Activated CD4-positive, alpha-beta memory T cell treated with anti-CD3 and anti-CD28 coated beads, Interleukin-2, amount 10 ng/mL, durations not matched to agents 7 days and 5 days (primary cell): ENCODE measurements at regions not wholly inside any gene's neighbourhood (a gene's known extent, or its start where the extent isn't known, plus 50 kb on each side); places are given as distances from the start of the nearest gene placed in this dataset.
"Not testable (repeated sequence)": the region's sequence is repeated elsewhere in the genome, so short reads cannot be mapped to it uniquely, and the experiment has no call there.

Source experiments
- CTCF ChIA-PET: fragments of 350-600 bp; sonication (Branson Sonifier 250); formaldehyde crosslinking; loops from one replicate; lab custom pipeline; 2021; ENCODE audit warnings: antibody characterized with exemption, inconsistent platforms; lab: Charles Lee
- POLR2A ChIA-PET: fragments of 350-600 bp; sonication (Branson Sonifier 250); formaldehyde crosslinking; loops from one replicate; lab custom pipeline; 2021; ENCODE audit warnings: antibody characterized with exemption; lab: Charles Lee
- DNase-seq: peaks from one replicate; pipeline ENCODE4 v3.0.0-alpha.2; 2020
- H3K27ac Mint-ChIP-seq: one replicate; pipeline ENCODE4 v1.8.0; 2021; ENCODE audit warnings: mild to moderate bottlenecking, mixed read lengths
- H3K27me3 Mint-ChIP-seq: one replicate; pipeline ENCODE4 v1.8.0; 2021; ENCODE audit warnings: mixed read lengths
- H3K36me3 Mint-ChIP-seq: one replicate; pipeline ENCODE4 v1.8.0; 2021; ENCODE audit warnings: low read depth, mixed read lengths
- H3K4me1 Mint-ChIP-seq: one replicate; pipeline ENCODE4 v1.8.0; 2021; ENCODE audit warnings: mixed read lengths
- H3K4me3 Mint-ChIP-seq: one replicate; pipeline ENCODE4 v1.8.0; 2021; ENCODE audit warnings: mild to moderate bottlenecking, mixed read lengths
- H3K9me3 Mint-ChIP-seq: one replicate; pipeline ENCODE4 v1.8.0; 2021; ENCODE audit warnings: mixed read lengths

DNA sequence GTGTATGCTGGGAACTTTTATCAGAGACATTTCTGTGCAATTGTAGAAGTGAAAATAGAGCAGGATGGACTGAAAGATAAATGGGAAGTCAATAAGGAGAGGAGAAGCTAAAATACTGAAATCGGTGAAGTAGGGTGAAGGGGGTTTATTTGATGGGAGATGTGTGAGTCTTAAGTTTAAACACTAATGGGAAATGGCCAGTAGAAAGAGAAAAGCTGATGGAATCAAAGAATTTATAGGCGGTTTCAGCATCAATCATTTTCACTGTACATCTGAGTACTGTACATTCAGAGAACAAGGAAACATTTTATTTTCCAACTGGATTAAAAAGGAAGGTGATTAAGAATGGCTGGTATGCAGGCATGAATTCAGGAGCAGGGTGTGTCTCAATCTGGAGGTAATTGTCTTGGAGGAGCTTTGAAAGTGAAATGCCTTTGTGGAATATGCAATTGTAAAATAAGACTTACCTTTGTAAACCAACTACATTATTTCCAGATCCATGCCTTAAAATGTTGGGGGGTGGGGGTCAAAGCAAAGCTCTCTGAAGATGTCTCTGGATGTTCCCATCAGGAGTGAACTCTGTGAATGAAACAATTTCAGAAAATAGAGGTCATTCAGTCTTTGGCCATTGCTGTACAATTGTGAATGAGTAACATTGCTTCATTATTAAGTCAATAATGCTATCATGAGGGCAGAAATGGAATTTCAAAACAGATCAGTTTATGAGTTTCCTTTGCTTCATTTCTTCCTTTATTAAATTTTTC lies 156.4 kb downstream of the SPATA31A6 start:
- H3K27me3 Mint-ChIP-seq, H3K4me1 Mint-ChIP-seq, DNase-seq, H3K27ac Mint-ChIP-seq, H3K9me3 Mint-ChIP-seq, POLR2A ChIA-PET, H3K36me3 Mint-ChIP-seq, CTCF ChIA-PET, H3K4me3 Mint-ChIP-seq: not testable (repeated sequence)

DNA sequence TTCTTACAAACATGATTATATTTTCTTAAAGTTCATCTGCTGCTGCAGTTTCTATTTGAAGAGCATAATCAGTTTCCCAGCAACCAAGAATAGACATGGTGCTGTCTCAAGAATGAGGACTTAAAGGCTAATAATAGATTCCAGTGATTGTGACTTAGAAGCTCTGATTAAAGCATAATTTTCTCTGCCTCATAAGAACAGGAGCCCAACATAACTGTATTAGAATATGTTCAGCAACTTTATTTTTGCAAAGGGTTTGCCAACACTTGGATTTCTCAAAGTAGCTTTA lies 156.9 kb downstream of the SPATA31A6 start:
- CTCF ChIA-PET, DNase-seq, H3K9me3 Mint-ChIP-seq, H3K27ac Mint-ChIP-seq, H3K4me3 Mint-ChIP-seq, POLR2A ChIA-PET, H3K27me3 Mint-ChIP-seq, H3K4me1 Mint-ChIP-seq, H3K36me3 Mint-ChIP-seq: not testable (repeated sequence)

DNA sequence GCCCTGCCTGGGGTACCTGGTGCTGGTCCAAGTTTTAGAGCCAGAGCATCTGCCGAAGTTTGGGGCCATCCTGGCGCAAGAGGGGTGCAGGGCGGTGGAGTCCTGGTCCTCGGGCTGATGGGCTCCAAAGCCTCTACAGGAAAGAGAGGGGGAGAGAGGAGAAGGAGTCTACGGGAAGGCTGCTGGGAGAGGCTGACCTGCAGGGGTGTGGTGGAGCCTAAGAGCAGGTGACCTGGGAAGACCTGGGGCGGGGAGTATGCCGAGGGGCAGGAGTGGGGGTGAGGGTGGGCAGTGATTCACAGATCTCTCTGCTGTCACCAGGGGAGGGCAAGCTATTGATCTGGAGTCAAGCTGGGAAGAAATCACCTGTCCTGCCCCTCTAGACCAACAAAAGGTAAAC lies 158.4 kb downstream of the SPATA31A6 start:
- DNase-seq = not testable (repeated sequence)

DNA sequence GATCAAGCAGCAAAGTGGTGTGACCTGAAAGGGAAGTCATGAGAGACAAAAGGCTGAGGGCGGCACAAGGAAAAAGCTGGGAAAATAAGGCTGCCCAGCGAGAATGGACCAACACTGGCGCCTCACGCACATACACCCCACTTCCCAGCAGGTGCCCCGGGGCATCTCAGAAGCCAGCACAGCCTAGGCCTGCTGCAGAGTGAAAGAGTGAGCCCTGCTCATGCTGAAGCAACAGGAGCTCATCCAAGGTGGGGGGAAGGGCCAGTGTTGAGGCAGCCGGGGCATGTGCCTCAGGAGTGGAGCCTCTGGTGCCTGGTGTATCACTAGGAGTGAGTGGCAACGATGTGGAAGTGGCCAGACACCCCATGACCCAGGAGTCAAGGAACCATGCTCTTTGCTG lies 158.8 kb downstream of the SPATA31A6 start:
- CTCF ChIA-PET, H3K9me3 Mint-ChIP-seq, POLR2A ChIA-PET, H3K27me3 Mint-ChIP-seq, H3K4me3 Mint-ChIP-seq, DNase-seq, H3K27ac Mint-ChIP-seq, H3K4me1 Mint-ChIP-seq, H3K36me3 Mint-ChIP-seq: not testable (repeated sequence)

More for the DNA sequence above, 158.4 kb downstream of the SPATA31A6 start:
- H3K4me3 Mint-ChIP-seq, H3K36me3 Mint-ChIP-seq, H3K9me3 Mint-ChIP-seq, POLR2A ChIA-PET, H3K4me1 Mint-ChIP-seq, CTCF ChIA-PET, H3K27ac Mint-ChIP-seq, H3K27me3 Mint-ChIP-seq: not testable (repeated sequence)

DNA sequence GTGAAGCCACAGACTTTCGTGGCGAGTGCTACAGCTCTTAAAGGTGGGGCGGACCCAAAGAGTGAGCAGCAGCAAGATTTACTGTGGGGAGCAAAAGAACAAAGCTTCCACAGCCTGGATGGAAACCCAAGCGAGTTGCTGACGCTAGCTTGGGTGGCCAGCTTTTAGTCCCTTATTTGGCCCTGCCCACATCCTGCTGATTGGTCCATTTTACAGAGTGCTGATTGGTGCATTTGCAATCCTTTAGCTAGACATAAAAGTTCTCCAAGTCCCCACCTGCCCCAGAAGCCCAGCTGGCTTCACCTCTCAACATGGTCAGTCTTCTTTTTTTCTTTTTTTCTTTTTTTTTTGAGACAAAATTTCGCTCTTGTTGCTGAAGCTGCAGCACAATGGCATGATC lies 161.0 kb downstream of the SPATA31A6 start:
- H3K27me3 Mint-ChIP-seq, CTCF ChIA-PET, H3K27ac Mint-ChIP-seq, H3K4me3 Mint-ChIP-seq, POLR2A ChIA-PET, DNase-seq, H3K9me3 Mint-ChIP-seq, H3K36me3 Mint-ChIP-seq, H3K4me1 Mint-ChIP-seq: not testable (repeated sequence)

DNA sequence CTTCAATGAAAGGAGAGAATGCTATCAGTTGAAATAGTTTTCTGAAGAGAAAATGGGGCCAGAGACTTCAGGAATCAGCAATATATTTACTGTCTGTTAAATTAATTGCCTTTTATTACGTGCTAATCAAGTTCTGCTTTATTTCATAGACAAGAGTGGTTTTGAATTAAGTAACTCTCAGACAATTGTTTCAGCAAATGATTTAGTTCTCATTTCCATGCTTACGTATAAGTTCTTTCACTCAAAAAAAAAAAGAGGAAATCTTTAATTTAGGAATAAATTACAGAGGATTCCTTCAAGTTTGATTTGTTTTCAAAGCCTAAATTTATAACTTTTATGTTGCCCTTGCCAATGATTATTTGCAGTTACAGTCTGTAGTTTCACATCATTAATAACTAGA lies 163.5 kb downstream of the SPATA31A6 start:
- H3K9me3 Mint-ChIP-seq, H3K27ac Mint-ChIP-seq, DNase-seq, H3K27me3 Mint-ChIP-seq, CTCF ChIA-PET, H3K4me1 Mint-ChIP-seq, POLR2A ChIA-PET, H3K36me3 Mint-ChIP-seq, H3K4me3 Mint-ChIP-seq: not testable (repeated sequence)

DNA sequence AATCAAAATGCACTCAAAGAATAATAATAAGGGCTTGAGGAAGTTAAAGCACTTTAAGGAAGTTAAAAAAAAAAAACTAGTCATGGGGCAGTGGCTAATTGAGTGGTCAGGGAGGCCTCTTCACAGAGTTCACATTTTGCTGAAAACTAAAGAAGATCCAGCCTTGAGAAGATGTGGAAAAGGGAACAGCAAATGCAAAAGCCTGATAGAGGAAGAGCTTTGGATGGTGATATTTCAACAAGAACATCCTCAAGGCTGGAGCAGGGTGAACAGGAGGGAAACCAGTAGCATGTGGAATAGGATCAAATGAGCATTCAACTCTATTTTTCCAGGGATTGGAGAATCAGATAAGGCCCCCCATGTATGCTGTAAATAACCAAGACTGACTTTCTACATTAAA lies 165.7 kb downstream of the SPATA31A6 start:
- H3K27me3 Mint-ChIP-seq, H3K27ac Mint-ChIP-seq, H3K9me3 Mint-ChIP-seq, CTCF ChIA-PET, H3K36me3 Mint-ChIP-seq, H3K4me3 Mint-ChIP-seq, POLR2A ChIA-PET, DNase-seq, H3K4me1 Mint-ChIP-seq: not testable (repeated sequence)

DNA sequence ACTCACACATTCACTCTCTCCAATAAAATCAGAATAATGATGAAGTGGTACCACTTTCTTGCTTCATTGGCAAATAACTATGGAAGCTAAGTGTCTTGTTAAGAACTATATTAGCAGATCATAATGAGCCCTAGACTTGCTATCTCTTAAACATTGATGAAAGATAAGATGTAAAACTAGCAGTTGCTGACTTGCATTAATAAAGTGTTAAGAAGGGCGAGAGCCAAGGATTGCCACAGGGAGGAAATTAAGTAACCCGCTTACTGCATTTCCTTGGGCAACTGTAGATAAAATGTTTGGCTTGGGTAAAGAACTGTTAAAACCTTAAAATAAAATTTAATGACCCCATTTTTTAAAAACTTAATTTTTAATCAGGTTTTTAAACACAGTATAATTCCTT lies 167.0 kb downstream of the SPATA31A6 start:
- H3K36me3 Mint-ChIP-seq, H3K4me1 Mint-ChIP-seq, DNase-seq, H3K9me3 Mint-ChIP-seq, H3K27ac Mint-ChIP-seq, H3K27me3 Mint-ChIP-seq, H3K4me3 Mint-ChIP-seq, CTCF ChIA-PET, POLR2A ChIA-PET: not testable (repeated sequence)

DNA sequence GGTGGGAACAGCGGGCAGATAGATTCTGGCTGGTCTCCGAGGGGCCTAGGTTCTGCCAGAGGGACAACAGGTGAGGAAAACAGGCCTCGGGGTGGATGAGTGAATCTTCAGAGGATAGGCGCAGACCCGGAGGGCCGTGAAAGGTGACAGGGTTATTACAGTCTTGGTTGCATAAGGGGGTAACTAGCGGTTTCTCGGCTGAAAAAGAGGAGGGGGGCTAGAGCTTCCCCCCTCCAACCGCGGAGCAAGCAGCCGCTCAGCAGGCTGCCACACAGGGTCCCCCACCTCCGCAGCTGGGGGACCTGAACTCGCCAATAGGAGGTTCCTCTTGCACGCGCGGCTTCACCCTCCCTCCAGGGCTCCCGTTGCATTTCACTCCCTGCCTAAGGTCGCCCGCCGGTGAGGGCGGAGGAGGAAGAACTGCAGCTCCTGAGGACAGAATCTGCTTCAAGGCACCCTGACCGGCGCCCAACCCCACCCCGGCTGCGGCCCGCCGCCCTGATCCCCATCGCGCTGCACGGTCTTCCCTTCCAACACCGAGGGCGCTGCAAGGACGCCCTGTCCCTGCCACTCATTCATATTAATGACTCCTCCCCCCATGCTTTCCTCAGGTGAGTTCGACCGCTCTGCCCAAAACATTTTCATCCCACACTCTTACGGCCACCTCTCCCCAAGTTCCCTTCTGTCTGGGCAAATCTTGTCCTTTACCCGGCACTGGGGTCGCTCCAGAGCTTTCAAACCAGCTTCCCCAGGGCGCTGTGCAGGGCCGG lies 174.3 kb downstream of the SPATA31A6 start:
- H3K27ac Mint-ChIP-seq, H3K4me3 Mint-ChIP-seq, H3K4me1 Mint-ChIP-seq, CTCF ChIA-PET, POLR2A ChIA-PET, H3K36me3 Mint-ChIP-seq, H3K27me3 Mint-ChIP-seq, DNase-seq, H3K9me3 Mint-ChIP-seq: not testable (repeated sequence)

DNA sequence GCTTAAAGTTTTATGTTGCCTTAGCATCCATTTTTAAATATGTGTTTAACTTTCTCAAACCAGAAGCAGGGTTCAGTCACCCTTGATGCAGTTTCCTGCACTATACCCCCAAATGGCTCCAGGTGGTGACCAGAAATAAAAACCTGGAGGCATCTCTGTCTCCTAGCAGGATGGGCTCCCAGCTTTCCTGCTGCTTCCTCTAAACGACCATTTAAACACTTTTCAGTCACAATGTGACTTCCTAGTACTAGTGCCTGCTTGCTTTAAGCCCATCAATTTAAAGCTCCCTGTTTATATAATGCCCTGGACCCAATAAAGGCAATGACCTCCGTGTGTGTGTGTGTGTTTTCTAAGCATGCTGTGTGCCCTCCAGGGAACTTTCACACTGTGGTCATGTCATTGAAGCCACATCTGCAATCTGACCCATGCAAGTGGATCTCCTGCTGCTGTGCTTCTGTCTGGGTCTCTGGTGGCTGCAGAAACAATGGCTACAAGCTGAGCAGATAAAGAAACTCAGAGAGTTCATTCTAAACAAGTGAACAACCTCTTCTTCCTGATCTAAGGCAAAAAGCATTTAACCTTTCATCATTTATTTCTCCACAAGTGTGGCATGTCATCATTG lies 175.3 kb downstream of the SPATA31A6 start:
- H3K4me1 Mint-ChIP-seq, POLR2A ChIA-PET, CTCF ChIA-PET, H3K27me3 Mint-ChIP-seq, H3K4me3 Mint-ChIP-seq, H3K9me3 Mint-ChIP-seq, H3K27ac Mint-ChIP-seq, DNase-seq, H3K36me3 Mint-ChIP-seq: not testable (repeated sequence)

DNA sequence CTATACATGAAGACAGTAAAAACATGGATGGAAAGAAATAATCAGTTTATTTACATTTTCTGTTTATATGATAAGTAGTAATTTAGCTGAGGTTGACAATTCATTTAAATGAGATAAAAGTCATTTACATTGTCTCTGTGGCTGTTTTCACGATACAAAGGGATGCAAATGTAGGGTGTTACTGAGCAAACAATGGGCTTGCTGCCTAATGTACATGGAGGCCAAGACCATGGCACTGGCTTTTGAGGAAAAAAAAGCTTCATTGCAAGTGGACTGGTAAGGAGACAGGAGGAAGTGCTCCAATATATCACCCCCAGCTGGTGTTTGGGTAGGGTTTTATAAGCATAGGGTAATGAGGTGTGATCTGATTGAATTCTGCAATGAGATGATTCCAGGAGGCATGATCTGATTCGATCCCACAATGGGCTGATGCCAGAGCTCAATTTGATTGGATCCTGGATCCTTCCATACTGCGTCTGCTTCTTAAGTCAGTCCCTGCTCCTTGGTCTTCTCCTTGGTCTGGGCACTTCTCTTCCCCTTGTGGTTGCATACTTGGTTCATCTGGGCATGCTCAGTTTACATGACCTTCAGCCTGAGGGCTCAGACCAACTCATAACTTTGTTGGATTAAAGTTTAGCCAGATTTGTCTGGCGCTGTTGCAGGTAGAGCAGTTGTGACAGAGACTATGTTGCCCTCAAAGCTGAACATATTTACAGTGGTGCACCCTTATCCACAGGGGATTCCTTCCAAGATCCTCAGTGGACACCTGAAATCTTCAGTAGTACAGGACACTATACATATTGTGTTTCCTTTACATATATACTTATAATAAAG lies 181.2 kb downstream of the SPATA31A6 start:
- H3K27ac Mint-ChIP-seq, DNase-seq, H3K4me3 Mint-ChIP-seq, H3K27me3 Mint-ChIP-seq, H3K9me3 Mint-ChIP-seq, CTCF ChIA-PET, POLR2A ChIA-PET, H3K4me1 Mint-ChIP-seq, H3K36me3 Mint-ChIP-seq: not testable (repeated sequence)

DNA sequence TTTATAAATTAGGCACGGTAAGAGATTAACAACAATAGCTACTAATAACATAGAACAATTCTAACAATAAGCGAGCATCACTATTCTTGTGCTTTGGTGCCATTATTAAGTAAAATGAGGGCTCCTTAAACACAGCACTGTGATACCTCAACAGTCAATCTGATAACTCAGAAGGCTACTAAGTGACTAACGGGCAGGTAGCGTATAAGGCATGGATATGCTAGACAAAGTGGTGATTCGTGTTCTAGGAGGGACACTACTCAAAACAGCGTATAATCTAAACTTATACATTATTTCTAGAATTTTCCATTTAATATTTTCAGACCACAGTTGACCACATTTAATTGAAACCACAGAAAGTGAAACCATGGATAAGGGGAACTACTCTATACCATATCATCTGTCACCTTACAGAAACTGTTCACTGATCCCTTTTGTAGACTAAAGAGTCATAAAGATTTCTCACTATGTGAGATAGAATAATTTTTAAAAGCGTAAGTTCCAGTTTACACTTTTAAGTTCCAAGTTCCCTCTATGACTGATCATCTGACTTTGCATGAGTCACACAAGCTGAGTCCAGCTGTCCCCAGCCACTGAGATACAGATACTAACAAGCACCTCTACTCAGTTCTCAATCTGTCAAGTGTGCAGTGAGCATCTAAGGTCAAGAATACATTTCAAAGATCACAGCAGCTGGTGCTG lies 181.9 kb downstream of the SPATA31A6 start:
- H3K27ac Mint-ChIP-seq, POLR2A ChIA-PET, H3K36me3 Mint-ChIP-seq, H3K9me3 Mint-ChIP-seq, H3K27me3 Mint-ChIP-seq, H3K4me3 Mint-ChIP-seq, DNase-seq, H3K4me1 Mint-ChIP-seq, CTCF ChIA-PET: not testable (repeated sequence)
